GM18873 (cell line): ENCODE measurements at regions not wholly inside any gene's neighbourhood (a gene's known extent, or its start where the extent isn't known, plus 50 kb on each side); places are given as distances from the start of the nearest gene placed in this dataset.
"Not testable (repeated sequence)": the region's sequence is repeated elsewhere in the genome, so short reads cannot be mapped to it uniquely, and the experiment has no call there.

Source experiments
- ATAC-seq: cut with Tn5 transposase; IDR thresholded peaks from one replicate; pipeline ENCODE4 v1.9.1; 2021; ENCODE audit warnings: mild to moderate bottlenecking, moderate library complexity, moderate number of reproducible peaks; ENCODE audit not compliant: unreplicated experiment, low FRiP score

DNA sequence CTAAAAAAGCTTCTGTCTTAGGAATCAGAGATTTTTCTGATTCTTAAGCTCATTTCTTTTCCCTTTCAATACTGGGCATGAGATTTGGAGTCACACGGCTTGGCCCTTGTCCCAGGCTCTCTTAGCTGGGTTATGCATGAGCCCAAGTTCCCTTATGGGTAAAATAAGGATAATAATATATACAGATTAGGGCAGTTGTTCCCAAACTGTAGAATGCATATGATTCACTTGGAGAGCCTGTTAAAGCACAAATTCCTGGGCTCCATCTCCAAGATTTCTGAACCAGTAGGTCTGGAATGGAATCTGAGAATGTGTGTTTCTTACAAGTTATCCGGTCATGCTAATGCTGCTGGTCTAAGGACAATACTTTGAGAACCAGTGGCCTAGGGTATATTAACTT is 154.0 kb downstream of the REEP3 start:
- ATAC-seq = no peak

DNA sequence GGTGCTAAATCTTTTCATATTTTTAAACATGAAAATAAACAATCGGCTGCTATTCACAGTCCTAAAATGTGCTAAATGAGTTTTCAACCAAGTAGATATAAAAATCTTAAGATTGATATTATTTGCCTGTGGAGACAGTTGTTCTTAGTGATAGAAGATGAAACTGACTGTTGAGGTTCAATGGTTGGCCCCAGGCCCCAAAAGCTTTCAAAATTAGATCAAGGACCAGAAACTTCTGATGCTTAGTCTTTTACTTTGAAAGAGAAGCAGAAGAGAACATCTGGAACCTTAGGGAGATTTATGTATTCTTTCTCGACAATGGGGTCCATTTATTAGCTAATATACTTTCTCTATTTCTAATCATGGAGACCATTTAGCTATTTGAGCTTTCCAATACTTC is 155.8 kb downstream of the REEP3 start:
- no peak for ATAC-seq

DNA sequence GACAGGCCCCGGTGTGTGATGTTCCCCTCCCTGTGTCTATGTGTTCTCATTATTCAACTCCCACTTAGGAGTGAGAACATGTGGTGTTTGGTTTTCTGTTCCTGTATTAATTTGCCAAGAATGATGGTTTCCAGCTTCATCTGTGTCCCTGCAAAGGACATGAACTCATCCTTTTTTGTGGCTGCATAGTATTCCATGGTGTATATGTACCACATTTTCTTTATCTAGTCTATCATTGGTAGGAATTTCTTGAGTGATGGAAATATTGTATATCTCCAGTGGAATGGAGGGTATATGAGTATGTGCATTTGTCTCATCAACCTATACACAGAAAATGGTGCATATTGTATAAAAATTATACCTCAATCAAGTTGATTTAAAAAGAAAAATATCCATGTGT is 159.3 kb downstream of the REEP3 start:
- ATAC-seq = not testable (repeated sequence)

- no peak for ATAC-seq
Observed at GRCh38 chr10:63681993-63682697, 160.9 kb downstream of the REEP3 start.

GRCh38 chr10:63682698-63683052 is 161.5 kb downstream of the REEP3 start:
- not testable (repeated sequence) for ATAC-seq

GRCh38 chr10:63683223-63683622 is 162.0 kb downstream of the REEP3 start:
- no peak for ATAC-seq

- ATAC-seq = no peak
Observed at GRCh38 chr10:63683686-63684085, 162.5 kb downstream of the REEP3 start.

DNA sequence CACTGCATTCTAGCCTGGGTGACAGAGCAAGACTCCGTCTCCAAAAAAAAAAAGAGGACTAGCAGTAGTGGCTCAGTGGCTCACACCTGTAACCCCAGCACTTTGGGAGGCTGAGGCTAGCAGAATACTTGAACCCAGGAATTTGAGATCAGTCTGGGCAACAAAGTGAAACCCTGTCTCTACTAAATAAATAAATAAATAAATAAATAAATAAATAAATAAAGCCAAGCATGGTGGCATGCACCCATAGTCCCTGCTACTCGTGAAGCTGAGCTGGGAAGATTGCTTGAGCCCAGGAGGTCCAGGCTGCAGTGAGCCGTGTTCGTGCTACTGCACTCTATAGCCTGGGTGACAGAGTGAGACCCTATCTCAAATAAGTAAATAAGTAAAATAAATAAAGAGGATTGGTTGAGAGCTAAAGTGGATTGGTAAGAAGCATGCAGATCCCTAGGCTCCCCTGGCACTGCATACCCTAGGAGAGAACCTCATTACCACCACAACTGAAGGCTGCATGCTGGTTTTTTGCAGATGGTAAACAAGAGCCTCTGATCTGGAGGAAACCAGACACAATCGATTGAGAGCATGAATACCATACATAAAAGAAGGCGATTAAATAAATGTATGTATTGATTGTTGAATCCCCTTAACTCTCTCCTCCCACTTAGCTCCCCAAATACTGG is 163.2 kb downstream of the REEP3 start:
- no peak for ATAC-seq

GRCh38 chr10:63689768-63690167 is 168.6 kb downstream of the REEP3 start:
- ATAC-seq = no peak

DNA sequence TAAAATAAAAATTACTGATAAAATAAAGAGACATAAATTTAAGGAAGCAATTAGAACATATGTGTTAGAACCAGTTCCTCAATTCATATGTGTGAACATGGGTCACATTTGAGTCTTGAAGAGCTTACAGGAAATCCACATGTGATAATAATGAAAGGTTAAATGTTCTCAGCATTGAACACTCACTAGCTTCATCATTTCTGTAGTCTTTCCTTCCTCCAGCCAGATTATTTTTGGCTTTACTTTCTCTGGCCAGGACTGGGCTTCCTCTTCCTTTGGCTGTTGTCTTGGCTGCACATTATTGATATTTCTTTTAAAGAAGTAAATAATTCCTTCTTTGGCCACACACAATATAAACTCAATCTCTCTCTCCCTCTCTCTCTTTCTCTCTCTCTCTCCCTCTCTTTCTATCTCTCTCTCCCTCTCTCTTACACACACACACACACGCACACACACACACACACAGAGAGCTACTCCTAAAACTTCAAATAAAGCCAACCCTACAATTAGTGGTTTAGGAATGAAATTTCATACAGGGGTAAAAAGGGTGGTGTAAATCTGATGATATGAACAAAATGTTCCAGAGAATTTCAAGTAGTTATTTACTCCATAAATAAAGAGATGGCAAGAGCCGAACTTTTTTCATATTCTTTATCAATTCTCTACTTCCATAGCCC is 171.2 kb downstream of the REEP3 start:
- ATAC-seq = no peak

DNA sequence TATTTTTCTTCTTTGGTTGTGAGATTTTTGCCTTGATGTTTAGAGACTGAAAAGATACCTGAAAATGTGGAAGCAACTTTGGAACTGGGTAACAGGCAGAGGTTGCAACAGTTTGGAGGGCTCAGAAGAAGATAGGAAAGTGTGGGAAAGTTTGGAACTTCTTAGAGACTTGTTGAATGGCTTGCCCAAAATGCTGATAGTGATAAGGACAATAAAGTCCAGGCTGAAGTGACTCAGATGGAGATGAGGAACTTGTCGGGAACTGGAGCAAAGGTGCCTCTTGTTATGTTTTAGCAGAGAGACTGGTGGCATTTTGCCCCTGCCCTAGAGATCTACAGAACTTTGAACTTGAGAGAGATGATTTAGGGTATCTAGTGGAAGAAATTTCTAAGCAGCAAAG is 171.8 kb downstream of the REEP3 start:
- ATAC-seq = not testable (repeated sequence)

GRCh38 chr10:63696205-63696604 is 175.0 kb downstream of the REEP3 start:
- no peak for ATAC-seq

- ATAC-seq = peak; percentile 43
Observed at GRCh38 chr10:63697956-63698786, 177.0 kb downstream of the REEP3 start.

- ATAC-seq = no peak
Observed at GRCh38 chr10:63698787-63699150, 177.6 kb downstream of the REEP3 start.

DNA sequence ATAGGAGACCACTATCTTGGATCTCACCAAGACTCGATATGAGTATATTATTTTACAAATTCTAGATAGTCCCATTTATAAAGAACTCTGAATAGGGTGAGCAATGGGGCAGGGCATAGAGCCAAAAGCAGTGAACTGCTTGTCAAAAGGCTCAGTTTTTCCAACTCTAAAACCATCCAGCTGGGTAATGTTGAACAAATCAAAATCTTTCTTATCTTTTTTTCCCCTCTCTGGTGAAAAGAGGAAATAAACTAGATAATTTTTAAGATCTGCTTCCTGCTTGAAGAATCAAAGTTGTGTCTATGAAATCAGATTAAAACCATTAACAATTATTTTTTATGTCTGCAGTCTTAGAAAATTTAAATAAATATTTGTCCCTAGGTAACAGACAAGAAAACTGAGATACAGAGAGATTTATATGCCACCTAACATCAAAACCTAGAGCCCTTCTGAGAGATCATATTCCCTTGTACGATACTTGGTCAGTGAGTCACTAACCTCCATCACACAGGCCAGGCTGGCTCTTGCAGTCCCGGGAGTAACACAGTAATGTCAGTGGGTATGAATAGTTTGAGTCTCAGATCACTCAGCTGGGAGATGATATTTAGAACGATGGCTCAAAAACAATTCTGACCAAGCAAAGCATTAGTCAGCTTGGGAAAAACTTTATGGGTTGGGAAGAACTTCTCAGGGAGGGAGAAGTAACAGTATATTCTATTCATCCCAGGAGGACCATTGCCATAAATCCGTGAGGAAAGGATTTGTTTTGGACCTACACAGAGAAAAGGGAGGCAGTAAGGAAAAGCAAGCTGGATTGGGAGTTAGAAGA is 178.8 kb downstream of the REEP3 start:
- no peak for ATAC-seq

DNA sequence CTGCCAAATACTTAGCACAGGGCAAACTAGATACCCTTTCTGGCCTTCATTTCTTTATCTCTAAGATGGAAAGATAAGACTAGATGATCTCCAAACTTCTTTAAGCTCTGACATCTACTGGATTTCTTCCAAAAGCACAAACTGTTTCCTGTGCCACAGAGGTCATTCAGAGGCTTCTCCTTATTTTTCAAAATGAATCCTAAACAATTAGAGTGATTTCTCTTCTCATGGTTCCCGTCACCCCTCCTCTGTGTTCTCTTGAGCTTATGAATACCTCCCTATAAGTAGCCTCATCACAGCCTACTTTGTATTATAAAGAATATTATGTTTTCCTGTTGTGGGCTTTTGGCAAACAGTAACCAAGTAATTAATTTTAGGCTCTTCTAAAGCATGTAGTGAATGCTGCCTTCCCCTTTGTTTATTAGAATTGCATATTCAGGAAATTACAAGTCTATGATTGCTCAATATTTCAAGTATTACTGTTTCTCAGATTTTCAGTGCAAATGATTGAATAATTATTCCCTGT is 179.5 kb downstream of the REEP3 start:
- ATAC-seq = no peak

DNA sequence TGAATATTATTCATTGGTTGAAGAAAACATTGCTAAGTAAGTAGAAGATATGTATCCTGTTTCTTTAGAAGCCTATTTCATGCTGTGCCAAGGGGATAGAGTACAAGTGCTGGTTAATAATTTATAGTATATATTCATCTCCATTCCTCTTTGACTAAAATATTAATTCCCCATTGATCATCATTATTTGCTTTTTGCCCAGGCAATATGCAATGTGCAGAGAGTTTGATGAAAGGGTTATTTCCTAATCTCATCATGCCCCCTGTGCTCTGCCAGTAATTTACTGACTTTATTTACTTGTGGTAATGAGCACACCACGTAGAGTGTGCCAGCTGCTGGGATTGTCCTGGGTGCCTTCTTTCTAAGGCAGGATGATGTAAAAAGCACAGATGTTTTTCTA is 180.9 kb downstream of the REEP3 start:
- no peak for ATAC-seq

DNA sequence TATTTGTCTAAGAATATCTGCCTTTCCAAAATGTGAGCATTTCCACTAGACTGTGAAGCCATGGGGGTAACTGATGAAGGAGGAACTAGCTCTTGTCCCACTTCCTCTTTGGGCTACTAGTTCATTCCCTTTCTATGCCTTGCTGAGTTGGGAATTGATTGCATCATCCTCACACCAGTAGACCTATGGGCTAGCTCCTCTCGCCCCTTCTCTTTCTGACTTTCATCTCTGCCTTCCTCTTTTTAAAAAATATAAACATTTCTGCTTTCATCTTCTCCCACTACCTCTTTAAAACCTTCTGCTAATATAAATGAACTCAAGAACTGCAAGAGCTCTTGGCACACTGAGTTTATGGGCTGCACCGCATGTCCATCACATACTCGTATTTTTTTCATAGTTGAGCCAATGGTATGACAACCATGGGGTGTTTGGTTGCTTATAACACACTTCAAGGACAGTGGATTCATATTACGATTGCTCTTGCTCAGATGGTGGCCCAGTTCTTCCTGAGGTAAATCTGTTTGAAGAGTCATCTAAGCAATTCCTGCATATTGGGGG is 182.0 kb downstream of the REEP3 start:
- ATAC-seq = no peak

DNA sequence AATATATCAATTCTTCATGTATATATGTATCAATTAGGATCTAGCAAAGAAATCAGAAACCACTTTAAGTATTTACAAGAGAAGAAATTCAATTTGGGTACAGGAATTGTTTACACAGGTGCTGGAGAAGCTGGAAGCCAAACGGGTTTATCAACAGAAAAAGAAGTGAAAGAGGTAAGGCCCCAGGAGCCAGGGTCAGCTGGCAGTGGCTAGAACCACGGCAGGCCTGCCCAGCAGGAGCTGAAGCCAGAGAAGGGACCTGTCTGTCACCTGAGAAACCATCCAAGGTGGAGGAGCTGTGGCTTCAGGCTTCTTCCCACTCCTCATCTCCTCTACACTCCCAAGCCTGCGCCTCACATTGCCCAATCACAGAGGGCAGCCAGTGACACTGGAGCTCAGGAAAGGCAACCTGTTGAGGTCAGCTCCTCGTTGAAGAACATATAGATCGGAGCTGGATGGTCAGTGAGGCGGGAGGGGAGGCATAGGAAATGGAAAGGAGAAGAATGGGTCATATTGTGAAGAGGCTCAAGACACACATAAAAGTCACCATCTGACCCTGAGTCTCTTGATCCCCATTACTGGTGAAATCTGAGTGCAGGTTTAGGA is 182.6 kb downstream of the REEP3 start:
- ATAC-seq = no peak
